D721Med (cell line): ENCODE measurements at regions not wholly inside any gene's neighbourhood (a gene's known extent, or its start where the extent isn't known, plus 50 kb on each side); places are given as distances from the start of the nearest gene placed in this dataset.

Source experiments
- DNase-seq: peaks from one replicate; pipeline ENCODE4 v3.0.0; 2011; ENCODE audit warnings: low spot score; ENCODE audit not compliant: insufficient read length
- FAIRE-seq: peaks from 2 replicates; lab custom pipeline; 2011; peaks lifted over from hg19 to GRCh38; lab: Jason Lieb, UNC
- TF ChIP-seq, protein P1 (sequence below): IDR thresholded peaks from 2 replicates; pipeline ENCODE4 v1.5.1; 2012; ENCODE audit warnings: mild to moderate bottlenecking, control low read depth; ENCODE audit not compliant: insufficient read depth; ENCODE audit errors: missing control alignments

DNA sequence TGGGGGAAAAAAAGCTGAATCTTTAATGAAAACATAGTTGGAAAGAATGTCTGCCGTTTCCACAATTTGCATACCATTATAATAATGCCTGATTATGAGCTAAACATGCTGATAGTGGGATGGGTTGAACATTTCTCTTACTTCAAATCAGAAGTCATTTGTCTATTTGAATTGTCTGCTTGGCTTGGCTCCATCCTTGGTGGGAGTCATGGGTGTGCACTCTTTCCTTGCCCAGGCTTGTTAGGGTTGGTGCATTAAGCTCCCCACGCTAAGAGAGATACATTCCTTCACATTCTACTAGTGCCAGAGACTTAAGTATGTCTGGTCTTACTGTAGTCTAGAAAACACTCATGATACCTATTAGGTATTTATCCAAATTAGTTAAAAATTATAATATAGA lies 121.4 kb upstream of the RARB start:
- FAIRE-seq (no peak), DNase-seq (no peak)
- TF ChIP-seq, protein P1, sequence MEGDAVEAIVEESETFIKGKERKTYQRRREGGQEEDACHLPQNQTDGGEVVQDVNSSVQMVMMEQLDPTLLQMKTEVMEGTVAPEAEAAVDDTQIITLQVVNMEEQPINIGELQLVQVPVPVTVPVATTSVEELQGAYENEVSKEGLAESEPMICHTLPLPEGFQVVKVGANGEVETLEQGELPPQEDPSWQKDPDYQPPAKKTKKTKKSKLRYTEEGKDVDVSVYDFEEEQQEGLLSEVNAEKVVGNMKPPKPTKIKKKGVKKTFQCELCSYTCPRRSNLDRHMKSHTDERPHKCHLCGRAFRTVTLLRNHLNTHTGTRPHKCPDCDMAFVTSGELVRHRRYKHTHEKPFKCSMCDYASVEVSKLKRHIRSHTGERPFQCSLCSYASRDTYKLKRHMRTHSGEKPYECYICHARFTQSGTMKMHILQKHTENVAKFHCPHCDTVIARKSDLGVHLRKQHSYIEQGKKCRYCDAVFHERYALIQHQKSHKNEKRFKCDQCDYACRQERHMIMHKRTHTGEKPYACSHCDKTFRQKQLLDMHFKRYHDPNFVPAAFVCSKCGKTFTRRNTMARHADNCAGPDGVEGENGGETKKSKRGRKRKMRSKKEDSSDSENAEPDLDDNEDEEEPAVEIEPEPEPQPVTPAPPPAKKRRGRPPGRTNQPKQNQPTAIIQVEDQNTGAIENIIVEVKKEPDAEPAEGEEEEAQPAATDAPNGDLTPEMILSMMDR, result no peak

DNA sequence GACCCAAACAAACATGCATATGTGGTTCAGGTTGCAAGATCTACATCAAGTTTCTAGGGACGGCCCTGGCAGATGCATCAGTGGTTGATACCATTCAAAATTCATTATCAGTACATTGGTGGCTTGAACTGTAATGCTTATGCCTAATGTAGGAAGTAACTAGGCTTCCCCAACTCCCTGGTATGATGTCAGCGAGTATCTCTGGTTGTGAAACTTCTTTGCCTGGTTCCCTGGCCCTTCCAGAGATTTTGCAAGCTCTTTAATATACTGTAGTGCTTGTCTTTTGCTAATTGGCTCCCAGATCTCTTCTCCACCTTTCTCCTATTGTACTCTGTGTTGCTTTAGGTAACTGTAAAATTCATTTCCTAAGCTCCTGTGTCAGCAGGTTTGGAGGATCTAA lies 114.8 kb upstream of the RARB start:
- TF ChIP-seq, protein P1, result no peak
- DNase-seq (no peak), FAIRE-seq (no peak)

DNA sequence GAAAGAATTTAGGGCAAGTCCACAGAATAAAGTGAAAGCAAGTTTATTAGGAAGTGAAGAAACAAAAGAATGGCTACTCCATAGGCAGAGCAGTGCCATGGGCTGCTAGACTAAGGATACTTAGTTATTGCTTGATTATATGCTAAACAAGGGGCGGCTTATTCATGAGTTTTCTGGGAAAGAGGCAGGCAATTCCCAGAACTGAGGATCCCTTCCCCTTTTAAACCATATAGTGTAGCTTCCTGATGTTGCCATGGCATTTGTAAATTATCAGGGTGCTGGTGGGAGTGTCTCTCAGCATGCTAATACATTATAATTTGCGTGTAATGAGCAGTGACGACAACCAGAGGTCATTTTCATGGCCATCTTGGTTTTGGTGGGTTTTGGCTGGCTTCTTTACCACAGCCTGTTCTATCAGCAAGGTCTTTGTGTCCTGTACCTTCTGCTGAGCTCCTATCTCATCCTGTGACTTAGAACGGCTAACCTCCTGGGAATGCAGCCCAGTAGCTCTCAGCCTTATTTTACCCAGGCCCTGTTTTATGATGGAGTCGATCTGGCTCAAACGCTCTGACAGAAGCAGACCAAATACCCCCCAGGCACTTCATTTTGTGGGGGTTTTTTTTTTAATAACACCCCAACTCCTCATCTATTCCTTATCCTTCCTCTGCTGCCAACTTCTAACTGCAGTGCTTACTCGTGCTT lies 103.0 kb upstream of the RARB start:
- TF ChIP-seq, protein P1, result no peak
- FAIRE-seq (no peak), DNase-seq (no peak)

DNA sequence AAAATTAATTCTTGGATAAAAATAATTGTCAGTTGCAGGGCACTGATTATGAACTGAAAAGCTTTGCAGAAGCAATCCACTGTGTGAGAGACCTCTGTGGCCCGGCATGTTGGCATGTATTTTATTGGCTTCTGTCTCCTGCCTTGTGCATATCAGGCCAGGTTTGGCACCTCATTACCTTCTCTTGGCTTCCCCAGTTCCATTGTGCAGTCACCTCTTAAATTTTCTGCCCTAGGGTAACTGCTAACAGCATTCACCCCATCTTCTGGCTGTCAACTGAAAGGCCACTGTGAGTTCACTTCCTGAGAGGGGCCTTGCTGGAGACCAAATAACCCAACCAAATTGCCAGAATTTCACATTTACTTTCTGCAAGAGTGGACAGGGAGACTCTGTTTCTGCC lies 92.7 kb upstream of the RARB start:
- DNase-seq (no peak), FAIRE-seq (no peak)
- TF ChIP-seq, protein P1, result no peak

DNA sequence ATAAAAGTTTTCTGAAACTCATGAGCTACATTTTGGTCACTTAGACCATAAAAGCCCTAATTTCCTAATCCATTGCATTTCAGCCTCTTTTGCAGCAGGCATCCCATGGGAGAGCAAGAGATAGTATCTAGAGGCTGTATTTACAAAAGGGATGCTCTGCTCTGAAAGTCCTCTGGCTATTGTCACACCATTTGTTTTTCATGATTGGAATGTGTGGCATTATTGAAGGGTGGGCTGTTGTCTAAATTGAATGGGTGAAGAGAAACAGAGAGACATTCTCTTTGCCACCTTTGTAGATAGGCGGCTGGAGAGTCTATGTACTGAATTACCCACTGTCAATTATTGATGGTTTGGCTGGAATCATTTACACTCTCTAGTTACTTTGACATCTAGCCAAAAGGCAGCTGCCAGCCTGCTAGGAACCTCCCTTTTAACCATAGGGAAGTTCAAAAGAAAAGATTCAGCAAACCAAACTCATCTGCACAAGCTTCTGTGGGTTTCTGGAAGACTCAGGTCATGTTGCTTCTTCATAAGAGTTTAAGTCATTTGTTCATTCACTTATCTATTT lies 89.8 kb upstream of the RARB start:
- DNase-seq (no peak), FAIRE-seq (no peak)
- TF ChIP-seq, protein P1, result no peak

DNA sequence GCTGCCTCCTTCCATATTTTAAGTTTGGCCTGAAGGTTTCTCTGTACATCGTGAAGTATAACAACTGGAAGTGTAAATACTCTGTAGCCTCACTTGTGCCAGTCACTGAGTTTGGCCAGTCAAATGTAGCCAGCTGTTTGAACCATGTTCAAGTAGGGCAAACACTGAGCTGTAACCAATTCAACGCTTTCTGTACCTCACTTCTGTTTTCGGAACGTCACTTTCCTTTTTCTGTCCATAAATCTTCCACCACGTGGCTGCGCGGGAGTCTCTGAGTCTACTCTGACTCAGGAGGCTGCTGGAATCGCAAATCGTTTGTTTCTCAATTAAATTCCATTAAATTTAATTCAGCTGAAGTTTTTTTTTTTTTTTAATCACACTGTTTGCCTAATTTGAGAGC lies 88.8 kb upstream of the RARB start:
- DNase-seq (no peak), FAIRE-seq (no peak)
- TF ChIP-seq, protein P1, result no peak

DNA sequence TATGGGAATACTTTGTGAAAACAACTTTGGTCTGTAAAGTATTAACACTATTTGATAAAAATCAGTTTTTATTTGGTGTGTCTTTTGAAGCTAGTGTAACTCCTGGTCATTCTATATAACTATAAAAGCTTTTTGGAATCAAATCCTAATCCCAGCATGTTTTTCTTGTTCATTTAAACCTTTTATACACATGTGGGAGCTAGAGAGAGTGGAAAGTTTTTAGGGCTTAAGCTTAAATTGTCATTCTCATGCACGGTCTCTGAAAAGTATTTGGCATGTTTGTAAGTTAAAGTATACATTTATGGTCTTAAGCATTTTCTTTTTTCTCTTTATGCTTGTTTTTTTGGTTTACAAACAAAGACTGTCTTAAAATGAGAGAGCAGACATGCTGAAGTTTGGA lies 83.4 kb upstream of the RARB start:
- TF ChIP-seq, protein P1, result no peak
- DNase-seq, result no peak
- FAIRE-seq, result no peak
